HCT116 (cell line): ENCODE measurements at regions not wholly inside any gene's neighbourhood (a gene's known extent, or its start where the extent isn't known, plus 50 kb on each side); places are given as distances from the start of the nearest gene placed in this dataset.

Experiments used
- ATAC-seq: fragments of 200-7000 bp; cut with Tn5 transposase; 2 replicates; pipeline ENCODE4 v1.9.1; 2020; ENCODE audit warnings: mild to moderate bottlenecking, moderate library complexity
- BruUV-seq: library from RNA; stranded (reverse); fragments of 400-500 nt; replicated peaks from 2 replicates; lab custom pipeline; 2021; lab: Mats Ljungman, UMichigan
- CTCF ChIA-PET: fragments of 300-600 bp; sonication (Branson Sonifier 250); formaldehyde crosslinking; loops from one replicate; lab custom pipeline; 2021; ENCODE audit warnings: antibody characterized with exemption; lab: Charles Lee
- POLR2A ChIA-PET: fragments of 300-600, 350-600 bp; sonication (Branson Sonifier 250); formaldehyde crosslinking; loops from one replicate; lab custom pipeline; 2021; ENCODE audit warnings: antibody characterized with exemption; lab: Charles Lee
- RAD21 ChIA-PET, 2 experiments: fragments of 300-600 bp; sonication (Branson Sonifier 250); formaldehyde crosslinking; loops; one replicate each; lab custom pipeline; 2023; ENCODE audit warnings: low total read pairs in 2 of 2; ENCODE audit not compliant: uncharacterized antibody in 2 of 2, unreplicated experiment in 2 of 2, low non-redundant PET in 1 of 2; lab: Charles Lee
- DNase-seq: peaks from one replicate; pipeline ENCODE4 v3.0.0-alpha.2; 2010; ENCODE audit warnings: low read depth, low spot score
- H2AFZ ChIP-seq: fragments of 200-600 bp; shearing (Covaris generic), sonication (generic); 2 replicates; pipeline ENCODE4 v1.6.1; 2017; ENCODE audit warnings: low read depth, mixed run types, mixed read lengths, antibody characterized with exemption, low read length; ENCODE audit not compliant: poor library complexity, severe bottlenecking
- H3K27ac ChIP-seq: 2 replicates; pipeline ENCODE4 v1.5.1; 2012; ENCODE audit warnings: low read depth, low read length
- H3K27me3 ChIP-seq: fragments of 200-600 bp; sonication (generic); 2 replicates; pipeline ENCODE4 v1.6.1; 2016; ENCODE audit warnings: mixed run types, low read length, mixed read lengths; ENCODE audit not compliant: insufficient read depth
- H3K36me3 ChIP-seq, 2 experiments: fragments of 200-500 bp in 1 of 2; fragments of 200-600 bp in 1 of 2; sonication (Bioruptor generic) in 1 of 2; sonication (generic) in 1 of 2; 2 replicates each; pipeline versions ENCODE4 v1.5.1 to v1.6.1; 2014 to 2016; ENCODE audit warnings: low read length in 2 of 2, inconsistent platforms in 1 of 2, mixed read lengths in 1 of 2, mixed run types in 1 of 2; ENCODE audit not compliant: insufficient read depth in 2 of 2, control insufficient read depth in 1 of 2
- H3K4me1 ChIP-seq, 2 experiments: fragments of 200-600 bp in 1 of 2; sonication (generic) in 1 of 2; 2 replicates each; pipeline versions ENCODE4 v1.5.1 to v1.6.1; 2012 to 2017; ENCODE audit warnings: low read length in 2 of 2, inconsistent platforms in 1 of 2, mild to moderate bottlenecking in 1 of 2, mixed read lengths in 1 of 2, mixed run types in 1 of 2, moderate library complexity in 1 of 2; ENCODE audit not compliant: insufficient read depth in 2 of 2, control insufficient read depth in 1 of 2
- H3K4me2 ChIP-seq: fragments of 200-600 bp; sonication (generic); 2 replicates; pipeline ENCODE4 v1.6.1; 2017; ENCODE audit warnings: mixed run types, low read length, mixed read lengths
- H3K4me3 ChIP-seq, 2 experiments: fragments of 200-600 bp in 1 of 2; sonication (generic) in 1 of 2; replicated peaks in 1 of 2; 2 replicates each; pipeline ENCODE4 v1.5.1; 2011 to 2016; ENCODE audit warnings: low read length in 2 of 2, control low read depth in 1 of 2, low read depth in 1 of 2, mild to moderate bottlenecking in 1 of 2, mixed read lengths in 1 of 2, mixed run types in 1 of 2
- H3K79me2 ChIP-seq: fragments of 200-600 bp; sonication (generic); 2 replicates; pipeline ENCODE4 v1.6.1; 2017; ENCODE audit warnings: mild to moderate bottlenecking, mixed run types, low read length, moderate library complexity, mixed read lengths; ENCODE audit not compliant: insufficient read depth
- H3K9ac ChIP-seq: fragments of 200-600 bp; sonication (generic); 2 replicates; pipeline ENCODE4 v1.6.1; 2016; ENCODE audit warnings: low read length, mixed read lengths
- H3K9me2 ChIP-seq: fragments of 200-600 bp; sonication (generic), shearing (Covaris generic); 2 replicates; pipeline ENCODE4 v1.6.1; 2017; ENCODE audit warnings: mixed run types, mild to moderate bottlenecking, moderate library complexity; ENCODE audit not compliant: insufficient read depth
- H3K9me3 ChIP-seq, 2 experiments: fragments of 200-500 bp in 1 of 2; fragments of 200-600 bp in 1 of 2; sonication (Bioruptor generic) in 1 of 2; sonication (generic) in 1 of 2; 2 replicates each; pipeline ENCODE4 v1.6.1; 2014 to 2017; ENCODE audit warnings: low read length in 2 of 2, mixed read lengths in 2 of 2, inconsistent platforms in 1 of 2, low read depth in 1 of 2, mild to moderate bottlenecking in 1 of 2, mixed run types in 1 of 2, moderate library complexity in 1 of 2; ENCODE audit not compliant: control insufficient read depth in 1 of 2, insufficient read depth in 1 of 2
- H4K20me1 ChIP-seq: fragments of 200-600 bp; sonication (generic), shearing (Covaris generic); 2 replicates; pipeline ENCODE4 v1.6.1; 2017; ENCODE audit warnings: mixed run types, mild to moderate bottlenecking, moderate library complexity; ENCODE audit not compliant: insufficient read depth
- CBX3 ChIP-seq: IDR thresholded peaks from 2 replicates; pipeline ENCODE4 v1.6.1; 2012; ENCODE audit warnings: low read depth
- CEBPB ChIP-seq: IDR thresholded peaks from 2 replicates; pipeline ENCODE4 v1.6.1; 2012; ENCODE audit warnings: low read depth
- CTCF ChIP-seq, 3 experiments: fragments of 200-600 bp in 1 of 3; sonication (generic) in 1 of 3; IDR thresholded peaks in 2 of 3; conservative IDR thresholded peaks in 1 of 3; 2 replicates each; pipeline ENCODE4 v1.5.1; 2012 to 2017; ENCODE audit warnings: low read depth in 2 of 3, low read length in 2 of 3, antibody characterized with exemption in 1 of 3, borderline replicate concordance in 1 of 3, control low read depth in 1 of 3, mild to moderate bottlenecking in 1 of 3, mixed read lengths in 1 of 3, mixed run types in 1 of 3, moderate library complexity in 1 of 3; ENCODE audit not compliant: insufficient read depth in 1 of 3
- EZH2 ChIP-seq: fragments of 200-600 bp; sonication (generic); IDR thresholded peaks from 2 replicates; pipeline ENCODE4 v1.6.1; 2017; ENCODE audit warnings: antibody characterized with exemption, mixed run types
- POLR2AphosphoS5 ChIP-seq: IDR thresholded peaks from 2 replicates; pipeline ENCODE4 v1.6.1; 2011; ENCODE audit warnings: mild to moderate bottlenecking, low read depth, low read length, moderate library complexity
- REST ChIP-seq: IDR thresholded peaks from 2 replicates; pipeline ENCODE4 v1.6.1; 2012; ENCODE audit warnings: low read depth
- SIN3A ChIP-seq: IDR thresholded peaks from 2 replicates; pipeline ENCODE4 v1.6.1; 2012; ENCODE audit warnings: low read depth
- ZFX ChIP-seq: fragments of 450-650 bp; IDR thresholded peaks from 2 replicates; pipeline ENCODE4 v1.6.1; 2017
- intact Hi-C: fragments of 100-400 bp; cut with micrococcal nuclease; formaldehyde crosslinking; loops from 2 replicates; pipeline ENCODE4 v1.10.0; 2022
- TF ChIP-seq, protein P1 (sequence below): IDR thresholded peaks from 2 replicates; pipeline ENCODE4 v1.6.1; 2011; ENCODE audit warnings: mild to moderate bottlenecking, low read length, moderate library complexity; ENCODE audit not compliant: insufficient replicate concordance; ENCODE audit errors: extremely low read depth

DNA sequence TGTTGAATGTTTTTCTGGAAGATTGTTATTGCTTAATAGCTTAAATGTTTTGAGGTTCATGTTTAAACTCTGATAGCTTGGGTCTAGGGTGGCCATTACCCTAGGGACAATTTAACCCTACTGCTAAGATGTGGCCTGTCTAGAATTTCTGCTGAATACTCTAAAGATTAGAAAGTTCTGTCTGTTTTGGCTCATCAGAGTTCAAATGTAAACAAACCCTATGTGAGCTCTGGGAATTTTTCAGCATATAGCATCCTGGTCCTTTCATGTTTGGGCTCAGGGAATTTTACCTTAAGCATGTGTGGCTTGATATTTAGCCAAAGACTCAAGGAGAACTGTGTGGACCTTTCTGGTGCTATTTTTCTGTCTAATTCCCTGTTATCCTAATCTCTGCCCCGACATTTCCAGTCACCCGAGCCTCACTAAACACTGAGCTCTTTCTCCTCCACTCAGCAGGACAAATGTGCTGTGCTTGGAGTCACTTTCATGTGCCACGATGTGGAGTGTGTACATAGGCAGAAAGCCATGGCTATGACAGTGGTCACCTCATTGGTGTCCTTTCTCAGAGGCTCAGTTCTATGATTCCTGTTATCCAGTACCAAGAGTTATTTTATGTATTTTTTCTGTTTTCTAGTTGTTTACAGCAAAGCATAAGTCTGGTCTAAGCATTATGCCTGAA is 492.5 kb upstream of the SPHKAP start:
- TF ChIP-seq EZH2 (no peak), CBX3 (no peak), CEBPB (no peak), SIN3A (no peak), ZFX (no peak), REST (no peak), POLR2AphosphoS5 (no peak), CTCF (IDR thresholded peaks at IDR 0.05 in 2 of 3, conservative IDR thresholded peaks at IDR 0.05 in 1 of 3; ENCODE audit: borderline replicate concordance in 1 of 3, insufficient read depth in 1 of 3, low read depth in 2 of 3, low read length in 2 of 3) (no peak)
- TF ChIP-seq, protein P1, sequence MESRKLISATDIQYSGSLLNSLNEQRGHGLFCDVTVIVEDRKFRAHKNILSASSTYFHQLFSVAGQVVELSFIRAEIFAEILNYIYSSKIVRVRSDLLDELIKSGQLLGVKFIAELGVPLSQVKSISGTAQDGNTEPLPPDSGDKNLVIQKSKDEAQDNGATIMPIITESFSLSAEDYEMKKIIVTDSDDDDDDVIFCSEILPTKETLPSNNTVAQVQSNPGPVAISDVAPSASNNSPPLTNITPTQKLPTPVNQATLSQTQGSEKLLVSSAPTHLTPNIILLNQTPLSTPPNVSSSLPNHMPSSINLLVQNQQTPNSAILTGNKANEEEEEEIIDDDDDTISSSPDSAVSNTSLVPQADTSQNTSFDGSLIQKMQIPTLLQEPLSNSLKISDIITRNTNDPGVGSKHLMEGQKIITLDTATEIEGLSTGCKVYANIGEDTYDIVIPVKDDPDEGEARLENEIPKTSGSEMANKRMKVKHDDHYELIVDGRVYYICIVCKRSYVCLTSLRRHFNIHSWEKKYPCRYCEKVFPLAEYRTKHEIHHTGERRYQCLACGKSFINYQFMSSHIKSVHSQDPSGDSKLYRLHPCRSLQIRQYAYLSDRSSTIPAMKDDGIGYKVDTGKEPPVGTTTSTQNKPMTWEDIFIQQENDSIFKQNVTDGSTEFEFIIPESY: no peak
- TF ChIP-seq, all 23 proteins: peak for 0
- no peak overlapping the region for H3K4me2 ChIP-seq
- H3K27me3 ChIP-seq: no peaks in the 10 kb centered on the region
- CTCF ChIA-PET: no interaction called here
- RAD21 ChIA-PET: no interaction called here
- no TSS peak for BruUV-seq
- intact Hi-C loops: no loop called here
- DNase-seq (no peak), ATAC-seq (no peak)
- no peak overlapping the region for H3K9ac ChIP-seq
- H3K79me2 ChIP-seq: no peaks in the 10 kb centered on the region
- H2AFZ ChIP-seq: no peak overlapping the region
- POLR2A ChIA-PET: no interaction called here
- no peaks in the 10 kb centered on the region for H3K36me3 ChIP-seq
- H3K9me2 ChIP-seq: no peaks in the 10 kb centered on the region
- H4K20me1 ChIP-seq: no peaks in the 10 kb centered on the region
- no peaks in the 10 kb centered on the region for H3K9me3 ChIP-seq
- no peak overlapping the region for H3K27ac ChIP-seq
- no peaks in the 10 kb centered on the region for H3K4me1 ChIP-seq
- no peak overlapping the region for H3K4me3 ChIP-seq
